GM23338 (cell line): ENCODE measurements at regions not wholly inside any gene's neighbourhood (a gene's known extent, or its start where the extent isn't known, plus 50 kb on each side); places are given as distances from the start of the nearest gene placed in this dataset.

ENCODE experiments used
- ATAC-seq: fragments of 200-7000 bp; cut with Tn5 transposase; 3 replicates; pipeline ENCODE4 v1.9.1; 2020
- DNase-seq: peaks from one replicate; pipeline ENCODE4 v3.0.0-alpha.2; 2015; ENCODE audit warnings: low spot score
- H2AFZ ChIP-seq: fragments of 200-600 bp; sonication (generic); 2 replicates; pipeline ENCODE4 v1.8.0; 2016; ENCODE audit warnings: antibody characterized with exemption, mild to moderate bottlenecking, moderate library complexity
- H3F3A ChIP-seq: fragments of 200-600 bp; sonication (generic); replicated peaks from 2 replicates; pipeline ENCODE4 v1.8.0; 2017; ENCODE audit warnings: antibody characterized with exemption, mixed run types, low read depth
- H3K27ac ChIP-seq: fragments of 200-600 bp; sonication (generic); 2 replicates; pipeline ENCODE4 v1.6.1; 2016; ENCODE audit warnings: low read depth
- H3K27me3 ChIP-seq: fragments of 200-600 bp; sonication (generic); 2 replicates; pipeline ENCODE4 v1.8.0; 2016; ENCODE audit warnings: mild to moderate bottlenecking, mixed run types, moderate library complexity; ENCODE audit not compliant: insufficient read depth
- H3K36me3 ChIP-seq: fragments of 200-600 bp; sonication (generic); 2 replicates; pipeline ENCODE4 v1.8.0; 2016; ENCODE audit warnings: mild to moderate bottlenecking; ENCODE audit not compliant: insufficient read depth
- H3K4me1 ChIP-seq: fragments of 200-600 bp; sonication (generic); 2 replicates; pipeline ENCODE4 v1.8.0; 2016; ENCODE audit warnings: mild to moderate bottlenecking, moderate library complexity; ENCODE audit not compliant: insufficient read depth
- H3K4me2 ChIP-seq: fragments of 200-600 bp; sonication (generic); 2 replicates; pipeline ENCODE4 v1.7.1; 2017; ENCODE audit warnings: mixed run types
- H3K4me3 ChIP-seq: fragments of 200-600 bp; sonication (generic); 2 replicates; pipeline ENCODE4 v1.6.1; 2016; ENCODE audit warnings: mixed run types
- H3K79me2 ChIP-seq: fragments of 200-600 bp; sonication (generic); replicated peaks from 2 replicates; pipeline ENCODE4 v1.8.0; 2017; ENCODE audit warnings: mild to moderate bottlenecking; ENCODE audit not compliant: insufficient read depth
- H3K9me2 ChIP-seq: fragments of 200-600 bp; sonication (generic); 2 replicates; pipeline ENCODE4 v1.8.0; 2017; ENCODE audit not compliant: insufficient read depth
- H4K20me1 ChIP-seq: fragments of 200-600 bp; sonication (generic); replicated peaks from 2 replicates; pipeline ENCODE4 v1.8.0; 2017; ENCODE audit warnings: mild to moderate bottlenecking; ENCODE audit not compliant: insufficient read depth
- H3K27ac Mint-ChIP-seq: 2 replicates; pipeline ENCODE4 v1.8.0; 2020; ENCODE audit warnings: inconsistent platforms, mild to moderate bottlenecking, moderate library complexity, mixed read lengths
- H3K27me3 Mint-ChIP-seq: 3 replicates; pipeline ENCODE4 v1.8.0; 2022; ENCODE audit warnings: low read depth, mild to moderate bottlenecking, moderate library complexity, mixed read lengths, inconsistent platforms; ENCODE audit not compliant: insufficient read depth, poor library complexity
- H3K36me3 Mint-ChIP-seq: 3 replicates; pipeline ENCODE4 v1.8.0; 2021; ENCODE audit warnings: low read depth, mild to moderate bottlenecking, inconsistent platforms, moderate library complexity, mixed read lengths
- H3K4me1 Mint-ChIP-seq: 3 replicates; pipeline ENCODE4 v1.8.0; 2020; ENCODE audit warnings: mild to moderate bottlenecking, inconsistent platforms, mixed read lengths
- H3K4me3 Mint-ChIP-seq: 3 replicates; pipeline ENCODE4 v1.8.0; 2021; ENCODE audit warnings: moderate library complexity, mild to moderate bottlenecking, inconsistent platforms, mixed read lengths
- H3K9me3 Mint-ChIP-seq: 3 replicates; pipeline ENCODE4 v1.8.0; 2020; ENCODE audit warnings: moderate library complexity, mild to moderate bottlenecking, inconsistent platforms, mixed read lengths
- EZH2phosphoT487 ChIP-seq: fragments of 200-600 bp; sonication (generic); IDR thresholded peaks from one replicate; pipeline ENCODE4 v1.8.1; 2018; ENCODE audit warnings: antibody characterized with exemption; ENCODE audit not compliant: unreplicated experiment
- NANOG ChIP-seq: IDR thresholded peaks from 2 replicates; pipeline ENCODE4 v1.6.1; 2016; ENCODE audit warnings: antibody characterized with exemption, borderline replicate concordance
- REST ChIP-seq: IDR thresholded peaks from one replicate; pipeline ENCODE4 v1.6.1; 2018; ENCODE audit warnings: antibody characterized with exemption; ENCODE audit not compliant: unreplicated experiment
- STAT1 ChIP-seq: IDR thresholded peaks from one replicate; pipeline ENCODE4 v1.6.1; 2016; ENCODE audit warnings: antibody characterized with exemption; ENCODE audit not compliant: unreplicated experiment
- ZNF114 ChIP-seq: fragments of 250-450 bp; sonication (Bioruptor Pico); IDR thresholded peaks from 2 replicates; pipeline ENCODE4 v1.5.0; 2020; ENCODE audit warnings: mild to moderate bottlenecking, moderate library complexity
- ZNF331 ChIP-seq: fragments of 250-450 bp; sonication (Bioruptor Pico); IDR thresholded peaks from 2 replicates; pipeline ENCODE4 v1.5.0; 2020; ENCODE audit warnings: low read depth, mild to moderate bottlenecking, moderate library complexity
- ZNF462 ChIP-seq: fragments of 250-450 bp; sonication (Bioruptor Pico); IDR thresholded peaks from 2 replicates; pipeline ENCODE4 v1.5.0; 2020; ENCODE audit warnings: mild to moderate bottlenecking, moderate library complexity

DNA sequence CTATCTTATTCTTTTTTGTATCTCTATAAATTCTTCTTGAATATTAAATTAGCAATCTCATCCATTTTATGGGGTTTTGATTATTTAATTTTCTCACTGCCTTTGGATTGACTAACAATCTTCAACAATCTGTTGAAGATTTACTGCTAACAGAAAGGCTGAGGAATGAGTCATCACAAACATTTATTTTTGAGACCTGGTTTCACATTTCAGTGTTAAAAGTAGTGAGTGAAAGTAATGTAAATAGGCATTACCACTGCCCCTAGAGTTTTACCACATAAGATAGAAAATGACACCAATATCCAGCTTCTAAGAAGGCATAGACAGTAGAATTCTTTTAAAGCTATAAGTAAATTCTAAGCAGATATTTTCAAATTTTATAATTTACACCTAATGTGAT lies 472.8 kb downstream of the OLFM4 start (continued):
- TF ChIP-seq ZNF462 (CRISPR knock-in tag) = no peak
- no peak for TF ChIP-seq REST
- no peak for TF ChIP-seq ZNF114
- TF ChIP-seq EZH2phosphoT487 = no peak
- TF ChIP-seq STAT1 = no peak
- no peak for TF ChIP-seq NANOG
- TF ChIP-seq ZNF331 = no peak

DNA sequence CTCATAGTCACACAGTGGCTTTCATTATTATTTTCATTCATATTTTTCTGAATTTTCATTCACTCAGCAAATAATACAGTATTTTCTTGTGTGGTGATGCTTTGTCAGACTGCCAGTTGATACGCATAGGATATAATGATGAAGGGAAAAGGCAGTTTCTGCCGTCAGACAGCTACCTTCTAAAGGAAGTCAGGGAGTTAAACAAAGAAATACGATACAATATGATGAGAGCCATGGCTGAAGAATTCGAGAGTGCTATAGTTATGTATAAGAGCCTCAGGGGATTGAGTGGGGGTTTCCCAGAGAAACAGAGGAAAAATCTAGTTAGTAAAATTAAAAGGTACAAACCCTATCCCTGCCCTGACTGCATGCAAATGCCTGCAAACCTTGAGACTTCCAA lies 479.1 kb downstream of the OLFM4 start:
- Histone ChIP-seq H3K4me2 (peak overlapping the region; percentile 16), H3K27ac (no peak overlapping the region), H3K36me3 (no peaks in the 10 kb centered on the region), H3K4me1 (peaks cover 18% of the 10 kb centered on the region), H3F3A (no peaks in the 10 kb centered on the region), H3K4me3 (no peak overlapping the region), H3K27me3 (no peaks in the 10 kb centered on the region), H3K79me2 (no peaks in the 10 kb centered on the region), H4K20me1 (no peaks in the 10 kb centered on the region), H3K9me2 (no peaks in the 10 kb centered on the region), H2AFZ (no peak overlapping the region; the same call in 1 of the 2 replicates)
- peaks cover 3% of the 10 kb centered on the region; the same call in 1 of the 3 replicates for H3K9me3 Mint-ChIP-seq
- peaks cover 1% of the 10 kb centered on the region for H3K27me3 Mint-ChIP-seq
- H3K4me3 Mint-ChIP-seq = no peak overlapping the region
- no peaks in the 10 kb centered on the region for H3K36me3 Mint-ChIP-seq
- DNase-seq (peak; percentile 39), ATAC-seq (peak; percentile 57)
- H3K4me1 Mint-ChIP-seq = peaks cover 20% of the 10 kb centered on the region
- H3K27ac Mint-ChIP-seq = peak overlapping the region; percentile 43
- TF ChIP-seq ZNF462 (CRISPR knock-in tag) = no peak
